ENCODE measurements at regions not wholly inside any gene's neighbourhood (a gene's known extent, or its start where the extent isn't known, plus 50 kb on each side); places are given as distances from the start of the nearest gene placed in this dataset.

DNA sequence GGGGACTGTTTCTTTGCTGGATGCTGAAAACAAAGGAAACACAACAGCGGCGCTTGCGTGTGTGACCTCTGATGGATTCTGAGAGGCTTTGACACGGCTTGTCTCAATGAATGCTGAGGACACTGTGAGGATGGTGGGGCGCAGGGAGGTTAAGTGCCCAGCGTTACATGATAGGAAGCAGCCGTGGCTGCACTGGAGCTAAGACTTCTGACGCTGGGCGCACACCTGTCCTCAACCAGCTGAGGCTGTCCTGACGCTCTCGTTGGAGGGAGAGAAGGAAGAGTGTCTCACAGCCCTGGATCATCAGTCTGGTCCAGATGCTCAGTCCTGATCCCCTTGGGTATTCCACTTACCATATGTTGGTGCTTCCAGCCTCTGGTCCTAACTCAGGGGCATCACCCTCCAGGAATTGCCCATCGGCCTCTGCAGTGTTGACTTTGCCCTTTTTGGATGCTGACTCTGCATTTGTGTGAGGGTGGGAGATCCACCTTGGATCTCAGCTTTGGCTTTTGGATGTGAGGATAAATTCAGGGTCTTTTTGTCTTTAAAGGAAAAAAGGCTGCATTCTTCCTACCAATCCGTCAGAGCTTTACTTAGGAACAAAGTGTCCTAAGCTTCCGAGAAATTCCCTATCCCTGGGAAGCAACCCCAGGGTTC, 125.2 kb downstream of the ZNF664 start:
- H3K4me3 ChIP-seq, result no peak overlapping the region
- intact Hi-C loops (cut with DNase I, micrococcal nuclease), result no loop called here
- ATAC-seq, result no peak
- no peaks in the 10 kb centered on the region for H3K36me3 ChIP-seq (ENCODE audit: low read depth)
- no peak for DNase-seq
- no peaks in the 10 kb centered on the region for H3K4me1 ChIP-seq (ENCODE audit: low read depth)
- no peaks in the 10 kb centered on the region for H3K9me3 ChIP-seq
- TF ChIP-seq CTCF (IDR thresholded peaks at IDR 0.05), result no peak

- intact Hi-C loops (cut with DNase I, micrococcal nuclease), result no loop called here
- Histone ChIP-seq H3K4me1 (ENCODE audit: low read depth) (no peaks in the 10 kb centered on the region), H3K4me3 (no peak overlapping the region), H3K9me3 (no peaks in the 10 kb centered on the region), H3K36me3 (ENCODE audit: low read depth) (no peaks in the 10 kb centered on the region)
- DNase-seq (no peak), ATAC-seq (no peak)
- no peak for TF ChIP-seq CTCF (IDR thresholded peaks at IDR 0.05)
Measured at GRCh38 chr12:124098887-124099286, 125.9 kb downstream of the ZNF664 start.

- no peak for DNase-seq
- no peak for ATAC-seq
- intact Hi-C loops (cut with DNase I, micrococcal nuclease), result no loop called here
- no peaks in the 10 kb centered on the region for H3K36me3 ChIP-seq (ENCODE audit: low read depth)
- no peak for TF ChIP-seq CTCF (IDR thresholded peaks at IDR 0.05)
- H3K4me1 ChIP-seq (ENCODE audit: low read depth), result no peaks in the 10 kb centered on the region
- no peak overlapping the region for H3K4me3 ChIP-seq
- no peaks in the 10 kb centered on the region for H3K9me3 ChIP-seq
Measured at GRCh38 chr12:124099661-124100060, 126.6 kb downstream of the ZNF664 start.

- intact Hi-C loops (cut with DNase I, micrococcal nuclease), result no loop called here
- ATAC-seq, result no peak
- no peaks in the 10 kb centered on the region for H3K4me1 ChIP-seq (ENCODE audit: low read depth)
- H3K9me3 ChIP-seq, result no peaks in the 10 kb centered on the region
- no peak for DNase-seq
- no peak overlapping the region for H3K4me3 ChIP-seq
- H3K36me3 ChIP-seq (ENCODE audit: low read depth), result no peaks in the 10 kb centered on the region
- no peak for TF ChIP-seq CTCF (IDR thresholded peaks at IDR 0.05)
Measured at GRCh38 chr12:124100572-124101178, 127.7 kb downstream of the ZNF664 start.

- H3K36me3 ChIP-seq (ENCODE audit: low read depth), result no peaks in the 10 kb centered on the region
- no peak for ATAC-seq
- intact Hi-C loops (cut with DNase I, micrococcal nuclease), result no loop called here
- no peak for TF ChIP-seq CTCF (IDR thresholded peaks at IDR 0.05)
- no peaks in the 10 kb centered on the region for H3K9me3 ChIP-seq
- no peak overlapping the region for H3K4me3 ChIP-seq
- DNase-seq, result no peak
- no peaks in the 10 kb centered on the region for H3K4me1 ChIP-seq (ENCODE audit: low read depth)
Measured at GRCh38 chr12:124105546-124105945, 132.5 kb downstream of the ZNF664 start.
